ENCODE measurements at regions not wholly inside any gene's neighbourhood (a gene's known extent, or its start where the extent isn't known, plus 50 kb on each side); places are given as distances from the start of the nearest gene placed in this dataset.

DNA sequence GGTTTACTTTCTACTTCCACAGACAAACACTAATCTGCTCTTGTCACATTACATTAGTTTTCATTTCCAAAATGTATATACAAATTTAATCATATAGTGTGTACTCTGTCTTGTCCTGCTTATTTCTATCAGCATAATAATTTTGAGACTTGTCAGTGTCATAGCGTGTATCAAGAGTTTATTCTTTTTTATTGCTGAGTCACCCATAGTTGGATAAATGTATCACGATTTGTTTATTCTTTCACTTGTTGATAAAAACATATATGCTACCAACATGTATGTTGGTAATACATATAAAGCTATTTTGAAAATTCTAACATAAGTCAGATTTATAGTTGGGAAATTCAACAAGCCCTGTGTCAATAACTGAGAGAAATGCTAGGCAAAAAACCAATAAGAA lies 261.2 kb downstream of the TRAM1L1 start:
- no peak for TF ChIP-seq CREB1 (CRISPR knock-in tag; IDR thresholded peaks at IDR 0.05; ENCODE audit: low read depth)
- TF ChIP-seq EZH2 (IDR thresholded peaks at IDR 0.05; ENCODE audit: low read depth, unreplicated experiment) = no peak
- TF ChIP-seq, protein P1, sequence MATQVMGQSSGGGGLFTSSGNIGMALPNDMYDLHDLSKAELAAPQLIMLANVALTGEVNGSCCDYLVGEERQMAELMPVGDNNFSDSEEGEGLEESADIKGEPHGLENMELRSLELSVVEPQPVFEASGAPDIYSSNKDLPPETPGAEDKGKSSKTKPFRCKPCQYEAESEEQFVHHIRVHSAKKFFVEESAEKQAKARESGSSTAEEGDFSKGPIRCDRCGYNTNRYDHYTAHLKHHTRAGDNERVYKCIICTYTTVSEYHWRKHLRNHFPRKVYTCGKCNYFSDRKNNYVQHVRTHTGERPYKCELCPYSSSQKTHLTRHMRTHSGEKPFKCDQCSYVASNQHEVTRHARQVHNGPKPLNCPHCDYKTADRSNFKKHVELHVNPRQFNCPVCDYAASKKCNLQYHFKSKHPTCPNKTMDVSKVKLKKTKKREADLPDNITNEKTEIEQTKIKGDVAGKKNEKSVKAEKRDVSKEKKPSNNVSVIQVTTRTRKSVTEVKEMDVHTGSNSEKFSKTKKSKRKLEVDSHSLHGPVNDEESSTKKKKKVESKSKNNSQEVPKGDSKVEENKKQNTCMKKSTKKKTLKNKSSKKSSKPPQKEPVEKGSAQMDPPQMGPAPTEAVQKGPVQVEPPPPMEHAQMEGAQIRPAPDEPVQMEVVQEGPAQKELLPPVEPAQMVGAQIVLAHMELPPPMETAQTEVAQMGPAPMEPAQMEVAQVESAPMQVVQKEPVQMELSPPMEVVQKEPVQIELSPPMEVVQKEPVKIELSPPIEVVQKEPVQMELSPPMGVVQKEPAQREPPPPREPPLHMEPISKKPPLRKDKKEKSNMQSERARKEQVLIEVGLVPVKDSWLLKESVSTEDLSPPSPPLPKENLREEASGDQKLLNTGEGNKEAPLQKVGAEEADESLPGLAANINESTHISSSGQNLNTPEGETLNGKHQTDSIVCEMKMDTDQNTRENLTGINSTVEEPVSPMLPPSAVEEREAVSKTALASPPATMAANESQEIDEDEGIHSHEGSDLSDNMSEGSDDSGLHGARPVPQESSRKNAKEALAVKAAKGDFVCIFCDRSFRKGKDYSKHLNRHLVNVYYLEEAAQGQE (IDR thresholded peaks at IDR 0.05; ENCODE audit: unreplicated experiment) = no peak
- TF ChIP-seq, protein P2, sequence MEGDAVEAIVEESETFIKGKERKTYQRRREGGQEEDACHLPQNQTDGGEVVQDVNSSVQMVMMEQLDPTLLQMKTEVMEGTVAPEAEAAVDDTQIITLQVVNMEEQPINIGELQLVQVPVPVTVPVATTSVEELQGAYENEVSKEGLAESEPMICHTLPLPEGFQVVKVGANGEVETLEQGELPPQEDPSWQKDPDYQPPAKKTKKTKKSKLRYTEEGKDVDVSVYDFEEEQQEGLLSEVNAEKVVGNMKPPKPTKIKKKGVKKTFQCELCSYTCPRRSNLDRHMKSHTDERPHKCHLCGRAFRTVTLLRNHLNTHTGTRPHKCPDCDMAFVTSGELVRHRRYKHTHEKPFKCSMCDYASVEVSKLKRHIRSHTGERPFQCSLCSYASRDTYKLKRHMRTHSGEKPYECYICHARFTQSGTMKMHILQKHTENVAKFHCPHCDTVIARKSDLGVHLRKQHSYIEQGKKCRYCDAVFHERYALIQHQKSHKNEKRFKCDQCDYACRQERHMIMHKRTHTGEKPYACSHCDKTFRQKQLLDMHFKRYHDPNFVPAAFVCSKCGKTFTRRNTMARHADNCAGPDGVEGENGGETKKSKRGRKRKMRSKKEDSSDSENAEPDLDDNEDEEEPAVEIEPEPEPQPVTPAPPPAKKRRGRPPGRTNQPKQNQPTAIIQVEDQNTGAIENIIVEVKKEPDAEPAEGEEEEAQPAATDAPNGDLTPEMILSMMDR (conservative IDR thresholded peaks at IDR 0.05; ENCODE audit: low read depth in 2 of 2) = no peak
- TF ChIP-seq EZH2phosphoT487 (IDR thresholded peaks at IDR 0.05; ENCODE audit: unreplicated experiment) = no peak
- TF ChIP-seq JUNB (IDR thresholded peaks at IDR 0.05; ENCODE audit: unreplicated experiment) = no peak
- no peak for TF ChIP-seq POLR2AphosphoS5 (IDR thresholded peaks at IDR 0.05; ENCODE audit: low read depth)
- TF ChIP-seq NANOG (IDR thresholded peaks at IDR 0.05; ENCODE audit: borderline replicate concordance) = no peak

Measured in GM23338 (cell line).